Uterus (tissue), 2 donors: ENCODE measurements at regions not wholly inside any gene's neighbourhood (a gene's known extent, or its start where the extent isn't known, plus 50 kb on each side); places are given as distances from the start of the nearest gene placed in this dataset.

Experiments
- CTCF ChIP-seq, 4 experiments: fragments of 200-600 bp in 2 of 4; fragments of 450-650 bp in 2 of 4; sonication (generic) in 2 of 4; IDR thresholded peaks; one replicate each; pipeline ENCODE4 v1.5.1; 2016 to 2019; ENCODE audit warnings: antibody characterized with exemption in 4 of 4, mild to moderate bottlenecking in 2 of 4, moderate library complexity in 1 of 4
- POLR2A ChIP-seq, 2 donors: fragments of 450-650 bp; IDR thresholded peaks; one replicate each; pipeline ENCODE4 v1.6.1; 2016; ENCODE audit warnings: antibody characterized with exemption in 2 of 2, mild to moderate bottlenecking in 1 of 2, moderate library complexity in 1 of 2

- TF ChIP-seq CTCF (IDR thresholded peaks at IDR 0.05) (no peak), POLR2A (IDR thresholded peaks at IDR 0.05) (no peak)
These were observed 503.8 kb downstream of the NPHP4 start for GRCh38 chr1:5488448-5488847.
